ENCODE measurements at regions not wholly inside any gene's neighbourhood (a gene's known extent, or its start where the extent isn't known, plus 50 kb on each side); places are given as distances from the start of the nearest gene placed in this dataset.

GRCh38 chr22:49018601-49019000 is 809.1 kb downstream of the BRD1 start:
- H3K4me1 Mint-ChIP-seq (ENCODE audit: low read depth) = no peaks in the 10 kb centered on the region
- no peaks in the 10 kb centered on the region for H3K9me3 Mint-ChIP-seq
- H3K27me3 Mint-ChIP-seq = no peaks in the 10 kb centered on the region
- no peak overlapping the region for H3K27ac Mint-ChIP-seq
- peak; percentile 17 for DNase-seq
- H3K36me3 Mint-ChIP-seq (ENCODE audit: low read depth) = no peaks in the 10 kb centered on the region
- H3K4me3 Mint-ChIP-seq = no peak overlapping the region

- Mint-ChIP-seq H3K4me3 (no peak overlapping the region), H3K27me3 (no peaks in the 10 kb centered on the region), H3K9me3 (no peaks in the 10 kb centered on the region), H3K4me1 (ENCODE audit: low read depth) (no peaks in the 10 kb centered on the region), H3K27ac (no peak overlapping the region), H3K36me3 (ENCODE audit: low read depth) (no peaks in the 10 kb centered on the region)
- peak; percentile 8 for DNase-seq
Observed at GRCh38 chr22:49017482-49018329, 810.0 kb downstream of the BRD1 start.

GRCh38 chr22:49016909-49017481 is 810.7 kb downstream of the BRD1 start:
- Mint-ChIP-seq H3K4me1 (ENCODE audit: low read depth) (no peaks in the 10 kb centered on the region), H3K27ac (no peak overlapping the region), H3K36me3 (ENCODE audit: low read depth) (no peaks in the 10 kb centered on the region), H3K9me3 (no peaks in the 10 kb centered on the region), H3K27me3 (no peaks in the 10 kb centered on the region), H3K4me3 (no peak overlapping the region)
- peak; percentile 6 for DNase-seq

GRCh38 chr22:49015993-49016908 is 811.4 kb downstream of the BRD1 start:
- H3K36me3 Mint-ChIP-seq (ENCODE audit: low read depth) = no peaks in the 10 kb centered on the region
- H3K9me3 Mint-ChIP-seq = no peaks in the 10 kb centered on the region
- H3K27ac Mint-ChIP-seq = no peak overlapping the region
- no peak overlapping the region for H3K4me3 Mint-ChIP-seq
- H3K4me1 Mint-ChIP-seq (ENCODE audit: low read depth) = no peaks in the 10 kb centered on the region
- peak; percentile 6 for DNase-seq
- no peaks in the 10 kb centered on the region for H3K27me3 Mint-ChIP-seq

GRCh38 chr22:49015459-49015858 is 812.2 kb downstream of the BRD1 start:
- Mint-ChIP-seq H3K4me1 (ENCODE audit: low read depth) (no peaks in the 10 kb centered on the region), H3K27ac (no peak overlapping the region), H3K4me3 (no peak overlapping the region), H3K36me3 (ENCODE audit: low read depth) (no peaks in the 10 kb centered on the region), H3K9me3 (no peaks in the 10 kb centered on the region), H3K27me3 (no peaks in the 10 kb centered on the region)
- DNase-seq = peak; percentile 11

GRCh38 chr22:49014227-49015201 is 813.2 kb downstream of the BRD1 start:
- Mint-ChIP-seq H3K27ac (no peak overlapping the region), H3K4me3 (no peak overlapping the region), H3K36me3 (ENCODE audit: low read depth) (no peaks in the 10 kb centered on the region), H3K9me3 (no peaks in the 10 kb centered on the region), H3K27me3 (no peaks in the 10 kb centered on the region), H3K4me1 (ENCODE audit: low read depth) (no peaks in the 10 kb centered on the region)
- DNase-seq = no peak

- Mint-ChIP-seq H3K27me3 (no peaks in the 10 kb centered on the region), H3K4me1 (ENCODE audit: low read depth) (no peaks in the 10 kb centered on the region), H3K9me3 (no peaks in the 10 kb centered on the region)
Observed at GRCh38 chr22:49013707-49014106, 814.0 kb downstream of the BRD1 start.

GRCh38 chr22:49012712-49013395 is 814.8 kb downstream of the BRD1 start:
- no peaks in the 10 kb centered on the region for H3K36me3 Mint-ChIP-seq (ENCODE audit: low read depth)
- no peaks in the 10 kb centered on the region for H3K9me3 Mint-ChIP-seq
- no peak overlapping the region for H3K27ac Mint-ChIP-seq
- DNase-seq = peak; percentile 5
- no peaks in the 10 kb centered on the region for H3K4me1 Mint-ChIP-seq (ENCODE audit: low read depth)
- H3K27me3 Mint-ChIP-seq = no peaks in the 10 kb centered on the region
- H3K4me3 Mint-ChIP-seq = no peak overlapping the region

More at GRCh38 chr22:49013707-49014106, 814.0 kb downstream of the BRD1 start:
- peak; percentile 5 for DNase-seq
- no peaks in the 10 kb centered on the region for H3K36me3 Mint-ChIP-seq (ENCODE audit: low read depth)
- no peak overlapping the region for H3K4me3 Mint-ChIP-seq
- H3K27ac Mint-ChIP-seq = no peak overlapping the region

GRCh38 chr22:49011769-49012648 is 815.7 kb downstream of the BRD1 start:
- H3K36me3 Mint-ChIP-seq (ENCODE audit: low read depth) = no peaks in the 10 kb centered on the region
- DNase-seq = peak; percentile 11
- no peak overlapping the region for H3K4me3 Mint-ChIP-seq
- H3K27me3 Mint-ChIP-seq = no peaks in the 10 kb centered on the region
- no peaks in the 10 kb centered on the region for H3K9me3 Mint-ChIP-seq
- no peak overlapping the region for H3K27ac Mint-ChIP-seq
- no peaks in the 10 kb centered on the region for H3K4me1 Mint-ChIP-seq (ENCODE audit: low read depth)

GRCh38 chr22:49011379-49011768 is 816.3 kb downstream of the BRD1 start:
- no peak overlapping the region for H3K4me3 Mint-ChIP-seq
- H3K36me3 Mint-ChIP-seq (ENCODE audit: low read depth) = no peaks in the 10 kb centered on the region
- H3K27me3 Mint-ChIP-seq = no peaks in the 10 kb centered on the region
- H3K9me3 Mint-ChIP-seq = no peaks in the 10 kb centered on the region
- H3K27ac Mint-ChIP-seq = no peak overlapping the region
- H3K4me1 Mint-ChIP-seq (ENCODE audit: low read depth) = no peaks in the 10 kb centered on the region
- no peak for DNase-seq

- DNase-seq = no peak
- Mint-ChIP-seq H3K27me3 (no peaks in the 10 kb centered on the region), H3K4me1 (ENCODE audit: low read depth) (no peaks in the 10 kb centered on the region), H3K9me3 (no peaks in the 10 kb centered on the region), H3K4me3 (no peak overlapping the region), H3K36me3 (ENCODE audit: low read depth) (no peaks in the 10 kb centered on the region), H3K27ac (no peak overlapping the region)
Observed at GRCh38 chr22:49010901-49011300, 816.8 kb downstream of the BRD1 start.

GRCh38 chr22:49010070-49010863 is 817.4 kb downstream of the BRD1 start:
- Mint-ChIP-seq H3K27ac (no peak overlapping the region), H3K36me3 (ENCODE audit: low read depth) (no peaks in the 10 kb centered on the region), H3K27me3 (no peaks in the 10 kb centered on the region), H3K9me3 (no peaks in the 10 kb centered on the region), H3K4me1 (ENCODE audit: low read depth) (no peaks in the 10 kb centered on the region), H3K4me3 (no peak overlapping the region)
- DNase-seq = no peak

Measured in activated T-cell treated with anti-CD3 and anti-CD28 coated beads, Interleukin-2, amount 50 U/mL, for 24 hours (primary cell).